ENCODE measurements at regions not wholly inside any gene's neighbourhood (a gene's known extent, or its start where the extent isn't known, plus 50 kb on each side); places are given as distances from the start of the nearest gene placed in this dataset.

DNA sequence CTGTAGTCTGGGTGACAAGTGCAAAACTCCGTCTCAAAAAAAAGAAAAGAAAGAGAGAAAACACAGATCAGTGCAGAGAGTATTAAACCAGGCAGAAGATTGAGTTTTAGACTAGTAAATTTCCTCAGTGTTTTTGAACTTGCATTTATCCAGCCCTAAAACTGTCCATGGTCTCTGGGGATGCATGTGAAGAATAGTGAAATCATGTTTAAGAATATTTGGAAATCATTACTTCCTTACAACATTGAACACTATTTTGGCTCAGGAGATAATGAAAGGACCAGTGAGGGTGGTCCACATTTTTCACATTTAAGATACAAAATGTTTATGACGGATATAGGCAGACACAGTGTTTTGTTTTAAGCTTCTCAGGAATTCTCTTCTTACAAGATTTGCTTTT lies 195.8 kb upstream of the RASGEF1B start:
- no peaks in the 10 kb centered on the region for H3K9me3 Mint-ChIP-seq
- no peaks in the 10 kb centered on the region for H3K36me3 Mint-ChIP-seq (ENCODE audit: insufficient read depth)
- DNase-seq, result no peak
- H3K27me3 Mint-ChIP-seq (ENCODE audit: low read depth), result peaks cover 3% of the 10 kb centered on the region
- H3K4me1 Mint-ChIP-seq (ENCODE audit: low read depth), result peaks cover 12% of the 10 kb centered on the region
- H3K4me3 Mint-ChIP-seq, result no peak overlapping the region
- ATAC-seq, result no peak

DNA sequence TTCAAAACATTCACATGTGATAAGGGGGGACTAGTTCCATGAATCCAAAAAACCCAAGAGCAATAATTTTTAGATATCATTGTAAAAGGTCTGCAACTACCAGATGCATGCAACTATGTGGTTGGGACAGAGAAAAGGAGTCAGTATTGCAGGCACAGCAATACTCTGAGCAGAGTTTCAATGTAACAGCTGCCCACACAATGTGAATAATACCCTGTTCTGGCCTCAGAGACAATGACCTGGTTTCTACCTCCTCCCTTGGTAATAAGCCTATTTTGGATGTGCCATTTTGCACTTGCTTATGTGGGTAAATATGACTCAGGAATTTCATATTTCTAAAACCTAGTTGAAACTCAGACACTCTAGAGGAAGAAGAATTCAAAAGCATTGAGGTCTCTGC lies 194.8 kb upstream of the RASGEF1B start:
- DNase-seq, result no peak
- peaks cover 12% of the 10 kb centered on the region for H3K4me1 Mint-ChIP-seq (ENCODE audit: low read depth)

DNA sequence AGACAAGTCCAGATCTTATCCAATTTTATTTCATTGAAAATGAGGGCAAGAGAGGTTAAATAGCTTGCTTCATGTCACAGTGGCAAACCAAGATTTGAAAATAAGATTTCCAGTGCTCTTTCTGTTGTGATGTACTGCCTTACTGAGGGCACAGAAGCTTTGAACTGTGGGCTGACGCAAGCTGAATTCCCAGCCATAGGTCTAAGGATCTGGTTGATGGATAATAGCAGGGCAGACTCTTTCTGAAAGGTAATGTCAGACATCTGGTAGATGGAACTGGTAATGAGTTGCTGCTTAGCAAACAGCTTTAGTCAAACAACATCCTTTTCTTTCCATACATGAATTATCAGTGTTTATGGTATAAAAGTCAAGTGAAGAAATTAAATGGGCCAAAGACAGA lies 193.9 kb upstream of the RASGEF1B start:
- Mint-ChIP-seq H3K27me3 (ENCODE audit: low read depth) (peaks cover 3% of the 10 kb centered on the region), H3K36me3 (ENCODE audit: insufficient read depth) (no peaks in the 10 kb centered on the region), H3K4me3 (no peak overlapping the region), H3K9me3 (no peaks in the 10 kb centered on the region), H3K4me1 (ENCODE audit: low read depth) (peaks cover 12% of the 10 kb centered on the region)
- no peak for DNase-seq
- no peak for ATAC-seq

More for the DNA sequence above, 194.8 kb upstream of the RASGEF1B start:
- Mint-ChIP-seq H3K9me3 (no peaks in the 10 kb centered on the region), H3K27me3 (ENCODE audit: low read depth) (peaks cover 3% of the 10 kb centered on the region), H3K4me3 (no peak overlapping the region), H3K36me3 (ENCODE audit: insufficient read depth) (no peaks in the 10 kb centered on the region)
- ATAC-seq, result peak; percentile 95 to 99

DNA sequence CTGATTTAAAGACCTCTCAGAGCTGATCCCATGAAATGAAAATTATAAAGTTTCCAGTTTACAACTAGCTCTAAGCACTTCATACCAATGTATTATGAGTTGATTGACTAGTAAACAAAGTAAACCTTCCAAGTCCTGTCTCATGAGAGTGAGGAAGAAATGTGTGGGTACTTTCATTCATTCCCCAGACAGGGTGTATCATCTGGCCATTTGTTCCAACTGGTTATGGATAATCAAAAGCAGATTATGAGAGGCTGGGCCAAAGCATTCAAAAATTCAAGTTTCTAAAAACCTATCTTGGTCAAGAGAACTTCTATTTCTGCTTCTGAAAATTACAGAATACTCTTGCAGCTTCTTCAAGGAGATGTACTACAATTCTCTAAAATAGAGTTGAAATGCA lies 193.3 kb upstream of the RASGEF1B start:
- Mint-ChIP-seq H3K9me3 (no peaks in the 10 kb centered on the region), H3K36me3 (ENCODE audit: insufficient read depth) (no peaks in the 10 kb centered on the region), H3K27me3 (ENCODE audit: low read depth) (peaks cover 3% of the 10 kb centered on the region), H3K4me3 (no peak overlapping the region), H3K4me1 (ENCODE audit: low read depth) (peaks cover 12% of the 10 kb centered on the region)
- ATAC-seq (no peak), DNase-seq (no peak)

DNA sequence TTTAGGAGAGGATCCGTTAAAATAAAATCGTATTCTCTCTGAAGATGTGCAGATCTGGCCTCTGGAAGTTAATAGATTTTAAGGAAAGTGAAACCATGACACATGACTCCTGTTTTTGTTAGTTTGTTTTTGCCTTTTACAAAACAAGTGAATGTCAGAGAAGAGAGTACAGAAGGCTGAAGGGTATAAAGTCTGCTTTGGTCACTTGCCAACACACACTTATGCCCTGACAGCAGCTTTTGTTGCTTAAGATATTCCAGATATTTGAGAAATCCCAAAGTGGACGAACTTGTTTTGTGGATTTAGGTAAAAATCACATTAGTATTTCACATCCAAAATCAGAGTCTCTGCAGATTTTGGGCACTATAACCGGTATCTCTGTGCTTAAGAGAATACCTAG lies 192.4 kb upstream of the RASGEF1B start:
- DNase-seq, result no peak
- peaks cover 12% of the 10 kb centered on the region for H3K4me1 Mint-ChIP-seq (ENCODE audit: low read depth)
- no peaks in the 10 kb centered on the region for H3K36me3 Mint-ChIP-seq (ENCODE audit: insufficient read depth)
- peaks cover 3% of the 10 kb centered on the region for H3K27me3 Mint-ChIP-seq (ENCODE audit: low read depth)
- no peak overlapping the region for H3K4me3 Mint-ChIP-seq
- no peak for ATAC-seq
- H3K9me3 Mint-ChIP-seq, result no peaks in the 10 kb centered on the region

DNA sequence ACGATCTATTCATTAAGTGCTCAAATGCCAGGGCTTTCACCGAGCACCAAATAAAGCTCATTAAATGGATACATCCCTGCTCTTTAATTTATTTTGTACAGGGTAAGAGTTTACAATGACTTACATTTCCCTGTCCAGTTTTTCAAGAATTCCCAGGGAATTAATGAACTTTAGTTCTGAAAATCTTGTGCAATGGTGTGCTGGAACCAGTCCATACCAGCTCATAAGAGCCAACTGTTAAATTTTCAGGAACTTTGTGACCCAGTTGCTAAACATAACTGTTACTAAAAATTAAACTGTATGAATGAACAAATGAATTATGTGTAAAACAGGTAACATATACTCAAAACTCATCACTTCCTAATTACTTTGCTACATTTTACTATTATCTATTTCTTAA lies 191.7 kb upstream of the RASGEF1B start:
- Mint-ChIP-seq H3K4me1 (ENCODE audit: low read depth) (peaks cover 12% of the 10 kb centered on the region), H3K4me3 (no peak overlapping the region), H3K36me3 (ENCODE audit: insufficient read depth) (no peaks in the 10 kb centered on the region), H3K27me3 (ENCODE audit: low read depth) (no peaks in the 10 kb centered on the region), H3K9me3 (no peaks in the 10 kb centered on the region)
- DNase-seq, result no peak
- no peak for ATAC-seq

DNA sequence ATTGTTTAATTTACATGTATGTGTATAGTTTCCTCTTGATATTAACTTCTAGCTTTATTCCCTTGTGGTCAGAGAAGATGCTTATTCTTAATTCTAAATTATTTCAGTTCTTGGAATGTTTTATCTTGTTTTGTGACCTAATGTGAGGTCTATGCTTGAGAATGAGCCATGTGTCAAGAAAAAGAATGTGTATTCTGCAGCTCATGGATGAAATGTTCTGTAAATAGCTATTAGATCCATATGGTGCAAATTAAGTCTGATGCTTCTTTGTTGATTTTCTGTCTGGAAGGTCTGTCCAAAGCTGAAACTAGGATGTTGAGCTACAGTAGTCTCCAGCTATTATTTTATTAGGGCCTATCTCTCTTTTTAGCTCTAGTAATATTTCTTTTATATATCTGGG lies 187.3 kb upstream of the RASGEF1B start:
- H3K4me3 Mint-ChIP-seq, result no peak overlapping the region
- H3K36me3 Mint-ChIP-seq (ENCODE audit: insufficient read depth), result no peaks in the 10 kb centered on the region
- H3K9me3 Mint-ChIP-seq, result no peaks in the 10 kb centered on the region
- no peak for ATAC-seq
- H3K27me3 Mint-ChIP-seq (ENCODE audit: low read depth), result no peaks in the 10 kb centered on the region
- H3K4me1 Mint-ChIP-seq (ENCODE audit: low read depth), result no peaks in the 10 kb centered on the region
- no peak for DNase-seq

DNA sequence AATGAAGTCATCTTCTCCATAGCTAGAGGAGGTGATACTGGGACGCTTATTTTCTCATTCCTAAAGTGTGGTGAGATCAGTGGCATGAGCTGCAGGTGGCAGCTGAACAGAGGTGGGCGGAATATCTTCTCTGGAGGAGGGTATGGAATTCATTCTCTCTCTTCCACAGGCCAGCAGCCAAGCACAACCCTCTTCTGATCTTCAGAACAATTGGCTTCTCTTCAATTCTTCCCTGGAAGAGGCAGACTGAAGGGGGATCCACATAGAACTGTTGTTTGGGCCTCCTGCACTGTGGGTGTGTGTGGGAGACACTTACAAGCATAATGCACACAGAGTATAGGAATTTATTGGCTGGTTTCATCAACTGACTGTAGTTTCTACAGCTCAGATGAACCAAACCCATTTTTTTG lies 180.4 kb upstream of the RASGEF1B start:
- Mint-ChIP-seq H3K27me3 (ENCODE audit: low read depth) (no peaks in the 10 kb centered on the region), H3K4me1 (ENCODE audit: low read depth) (peaks cover 60% of the 10 kb centered on the region), H3K9me3 (peaks cover 3% of the 10 kb centered on the region), H3K4me3 (peak overlapping the region; percentile 31), H3K36me3 (ENCODE audit: insufficient read depth) (no peaks in the 10 kb centered on the region)
- ATAC-seq (peak; percentile 51 to 59), DNase-seq (no peak)

DNA sequence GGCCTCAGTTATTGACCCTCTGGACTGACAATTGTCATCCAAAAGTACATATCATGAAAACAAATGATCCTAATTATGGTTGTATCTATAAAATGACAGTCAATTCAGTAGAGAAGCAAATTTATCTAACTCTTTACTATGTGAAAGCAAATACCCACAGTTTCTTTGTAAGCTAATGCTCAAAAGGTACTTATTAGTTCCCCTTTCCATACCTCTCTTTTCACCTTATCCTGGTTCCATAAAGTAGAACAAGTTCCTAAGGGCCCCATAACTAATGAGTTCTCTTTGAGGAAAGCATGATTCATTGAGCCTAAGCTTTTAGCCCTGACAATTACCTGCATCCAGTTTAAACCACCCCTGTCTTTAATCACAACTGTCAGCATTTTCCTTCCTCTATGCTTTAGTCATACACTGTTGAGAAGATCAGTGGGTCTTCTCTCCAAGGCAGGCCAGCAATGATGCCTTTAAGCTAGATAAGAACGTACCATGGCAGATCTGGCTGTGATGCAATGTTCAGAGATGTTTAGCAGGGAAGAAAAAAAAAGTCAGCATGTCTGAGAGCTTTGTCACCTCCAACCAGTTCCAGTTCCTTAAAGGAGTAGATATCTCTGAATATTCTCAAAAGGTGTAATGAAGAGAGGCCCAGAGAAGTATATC lies 179.7 kb upstream of the RASGEF1B start:
- Mint-ChIP-seq H3K4me1 (ENCODE audit: low read depth) (peaks cover 60% of the 10 kb centered on the region), H3K27me3 (ENCODE audit: low read depth) (no peaks in the 10 kb centered on the region), H3K9me3 (peaks cover 3% of the 10 kb centered on the region), H3K4me3 (peak overlapping the region; percentile 34), H3K36me3 (ENCODE audit: insufficient read depth) (no peaks in the 10 kb centered on the region)
- ATAC-seq, result peak; percentile 46 to 65
- no peak for DNase-seq

DNA sequence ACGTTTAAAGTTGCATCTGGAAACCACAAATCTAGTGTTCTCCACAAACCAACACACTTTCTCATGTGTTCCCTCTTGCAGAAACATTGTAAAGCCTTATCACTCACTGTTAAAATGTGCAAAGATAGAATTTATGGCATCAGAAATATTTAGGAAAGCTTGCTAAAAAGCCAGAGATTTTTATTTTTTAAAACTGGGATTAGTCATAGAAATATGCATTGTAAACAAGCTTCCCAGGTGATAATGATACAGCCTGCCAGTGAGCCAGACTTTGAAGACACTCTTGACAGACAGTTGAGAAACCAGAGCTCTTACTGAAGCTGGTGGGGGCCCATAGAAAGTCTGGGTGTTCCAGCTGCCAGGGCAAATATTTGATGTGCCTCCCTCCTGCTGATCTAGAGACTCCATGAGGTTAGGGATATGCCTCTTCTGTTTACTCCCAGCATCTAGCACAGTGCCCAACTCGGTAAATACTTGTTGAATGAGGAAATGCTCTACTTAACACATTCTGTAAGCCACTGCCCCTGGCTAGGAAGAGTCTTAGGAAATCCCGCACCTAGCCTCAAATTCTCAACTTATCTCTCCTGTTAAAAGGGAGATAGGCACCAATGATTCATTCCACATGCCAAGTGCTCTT lies 179.0 kb upstream of the RASGEF1B start:
- Mint-ChIP-seq H3K9me3 (peaks cover 3% of the 10 kb centered on the region), H3K27me3 (ENCODE audit: low read depth) (no peaks in the 10 kb centered on the region), H3K4me3 (peak overlapping the region; percentile 14), H3K36me3 (ENCODE audit: insufficient read depth) (no peaks in the 10 kb centered on the region), H3K4me1 (ENCODE audit: low read depth) (peaks cover 60% of the 10 kb centered on the region)
- ATAC-seq (no peak), DNase-seq (no peak)

DNA sequence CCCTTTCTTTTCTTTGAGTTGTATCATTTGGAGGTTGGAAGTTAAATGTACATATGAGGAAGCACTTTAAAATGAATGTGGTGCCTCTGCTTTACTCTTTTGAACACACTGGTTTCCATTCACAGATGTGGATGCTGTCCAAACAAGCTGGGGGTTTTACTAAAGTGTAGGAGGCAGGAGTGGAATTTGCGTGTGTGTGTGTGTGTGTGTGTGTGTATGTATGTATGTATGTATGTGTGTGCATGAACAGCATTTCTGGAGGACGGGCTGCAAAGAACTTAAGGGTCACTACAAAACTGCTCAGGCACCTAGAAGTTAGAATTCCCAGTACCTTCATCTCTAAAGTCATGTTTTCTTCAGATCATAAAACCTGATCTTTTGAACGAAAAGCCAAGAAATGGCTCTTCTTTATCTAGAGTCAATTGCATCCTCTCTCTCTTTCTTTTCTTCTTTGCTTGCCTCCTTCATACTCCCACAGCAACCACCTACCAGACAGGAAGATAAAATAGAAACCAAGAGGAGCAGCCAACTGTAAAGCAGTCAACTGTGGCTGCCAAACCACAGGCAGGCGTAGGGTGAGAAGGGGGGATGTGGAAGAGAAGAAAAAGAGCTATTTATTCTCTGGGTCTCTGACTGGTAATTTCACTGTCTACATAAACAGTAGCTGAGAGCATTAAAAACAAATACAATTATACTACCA lies 177.0 kb upstream of the RASGEF1B start:
- Mint-ChIP-seq H3K4me3 (peak overlapping the region; percentile 60), H3K27me3 (ENCODE audit: low read depth) (no peaks in the 10 kb centered on the region), H3K9me3 (peaks cover 3% of the 10 kb centered on the region), H3K36me3 (ENCODE audit: insufficient read depth) (no peaks in the 10 kb centered on the region), H3K4me1 (ENCODE audit: low read depth) (peaks cover 57% of the 10 kb centered on the region)
- DNase-seq (peak; percentile 20), ATAC-seq (peak; percentile 57 to 61)

DNA sequence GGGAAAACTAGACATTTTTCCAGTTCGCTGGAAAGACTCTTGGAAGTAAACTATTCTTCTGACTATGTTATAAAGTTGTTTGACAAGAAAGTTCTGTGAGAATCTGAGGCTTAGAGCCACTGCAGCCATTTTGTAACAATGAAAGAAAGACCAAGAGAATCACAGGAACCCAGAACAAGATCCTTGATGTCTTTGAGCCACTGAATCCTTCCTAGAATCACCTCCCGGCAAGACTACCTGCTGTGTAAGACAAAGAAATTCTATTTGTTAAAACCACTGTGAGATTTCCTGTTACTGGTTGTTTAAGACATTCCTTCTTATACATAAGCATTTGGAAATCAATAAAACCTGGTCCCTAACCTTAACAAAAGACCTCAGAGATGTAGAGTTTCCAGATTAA lies 175.7 kb upstream of the RASGEF1B start:
- Mint-ChIP-seq H3K4me1 (ENCODE audit: low read depth) (peaks cover 45% of the 10 kb centered on the region), H3K9me3 (no peaks in the 10 kb centered on the region), H3K36me3 (ENCODE audit: insufficient read depth) (no peaks in the 10 kb centered on the region), H3K4me3 (no peak overlapping the region), H3K27me3 (ENCODE audit: low read depth) (no peaks in the 10 kb centered on the region)
- no peak for ATAC-seq
- DNase-seq, result no peak

DNA sequence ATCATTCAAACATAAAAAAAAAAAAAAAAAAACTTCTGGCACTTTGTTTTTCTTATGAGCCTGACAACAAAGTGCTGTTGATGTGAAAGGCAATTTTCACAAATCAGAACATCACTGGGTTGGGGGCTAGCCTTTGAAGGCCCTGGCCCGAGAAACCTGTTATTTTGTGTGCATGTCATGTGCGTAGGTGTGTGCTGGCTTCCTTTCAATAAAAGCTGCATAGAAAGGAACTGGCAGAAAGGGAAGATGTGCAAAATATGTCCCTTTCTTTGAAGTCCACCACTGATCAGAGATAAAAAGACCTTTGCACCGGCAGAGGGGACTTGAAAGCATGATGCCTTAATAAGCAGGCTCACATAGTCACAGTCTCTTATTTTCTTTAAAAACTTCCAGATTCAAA lies 170.8 kb upstream of the RASGEF1B start:
- no peak overlapping the region for H3K4me3 Mint-ChIP-seq
- DNase-seq, result no peak
- H3K36me3 Mint-ChIP-seq (ENCODE audit: insufficient read depth), result no peaks in the 10 kb centered on the region
- H3K9me3 Mint-ChIP-seq, result no peaks in the 10 kb centered on the region
- H3K4me1 Mint-ChIP-seq (ENCODE audit: low read depth), result peaks cover 3% of the 10 kb centered on the region
- no peak for ATAC-seq
- H3K27me3 Mint-ChIP-seq (ENCODE audit: low read depth), result no peaks in the 10 kb centered on the region

DNA sequence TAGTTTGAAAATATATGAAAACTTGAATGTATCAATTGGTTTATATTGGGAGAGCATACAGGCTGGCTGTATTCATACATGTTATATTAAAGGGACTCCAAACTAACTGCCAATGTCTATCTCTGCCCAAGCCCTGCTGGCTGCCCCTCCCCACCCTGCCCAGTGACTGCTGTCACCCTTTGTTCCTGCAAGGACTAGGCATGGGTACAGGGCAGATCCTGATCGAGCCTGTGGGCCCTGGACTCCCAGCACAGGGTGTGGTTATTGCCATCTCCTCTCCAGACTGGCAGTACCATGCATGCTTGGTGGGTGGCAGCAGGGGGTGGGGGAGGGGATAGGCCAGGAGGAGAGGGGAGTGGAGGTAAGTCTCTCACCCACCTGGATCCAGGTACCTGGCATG lies 167.5 kb upstream of the RASGEF1B start:
- Mint-ChIP-seq H3K27me3 (ENCODE audit: low read depth) (no peaks in the 10 kb centered on the region), H3K4me1 (ENCODE audit: low read depth) (no peaks in the 10 kb centered on the region), H3K9me3 (no peaks in the 10 kb centered on the region), H3K36me3 (ENCODE audit: insufficient read depth) (no peaks in the 10 kb centered on the region), H3K4me3 (no peak overlapping the region)
- no peak for DNase-seq
- no peak for ATAC-seq

DNA sequence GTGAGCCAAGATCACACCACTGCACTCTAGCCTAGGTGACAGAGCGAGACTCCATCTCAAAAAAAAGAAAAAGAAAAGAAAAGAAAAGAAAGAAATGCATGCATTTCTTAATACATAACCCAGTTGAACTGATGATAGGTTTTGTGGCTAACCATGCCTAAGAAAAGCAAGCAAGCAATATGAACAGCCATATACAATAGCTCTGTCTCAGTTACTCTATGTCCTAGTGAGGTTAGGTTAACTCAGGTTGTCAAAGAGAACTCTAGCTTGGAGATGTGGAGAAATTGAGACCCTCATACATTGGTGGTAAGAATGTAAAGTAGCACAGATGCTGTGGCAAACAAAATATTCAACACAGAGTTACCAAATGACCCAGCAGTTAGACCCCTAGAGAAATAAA lies 167.0 kb upstream of the RASGEF1B start:
- Mint-ChIP-seq H3K27me3 (ENCODE audit: low read depth) (no peaks in the 10 kb centered on the region), H3K36me3 (ENCODE audit: insufficient read depth) (no peaks in the 10 kb centered on the region), H3K4me3 (no peak overlapping the region), H3K9me3 (no peaks in the 10 kb centered on the region), H3K4me1 (ENCODE audit: low read depth) (no peaks in the 10 kb centered on the region)
- ATAC-seq (no peak), DNase-seq (no peak)
